ENCODE measurements at regions not wholly inside any gene's neighbourhood (a gene's known extent, or its start where the extent isn't known, plus 50 kb on each side); places are given as distances from the start of the nearest gene placed in this dataset.

GRCh38 chr6:23354004-23354403 is 772.0 kb upstream of the NRSN1 start:
- CTCF ChIA-PET (ENCODE audit: low intra/inter-chr PET ratio, low total read pairs), result no interaction called here
- Histone ChIP-seq H3K4me3 (replicated peaks in 1 of 3; ENCODE audit: insufficient read depth in 1 of 3, low read depth in 2 of 3, low read length in 3 of 3) (no peak overlapping the region), H3K79me2 (ENCODE audit: insufficient read depth, low read length) (no peaks in the 10 kb centered on the region), H3K9me3 (ENCODE audit: low read length) (peaks cover 70% of the 10 kb centered on the region), H3K27ac (ENCODE audit: extremely low read length, insufficient read depth, low read length) (no peak overlapping the region), H3K4me1 (ENCODE audit: insufficient read depth, low read length) (no peaks in the 10 kb centered on the region), H3K36me3 (replicated peaks in 1 of 2; ENCODE audit: control insufficient read depth in 1 of 2, insufficient read depth in 2 of 2, low read length in 2 of 2) (no peaks in the 10 kb centered on the region), H3K9ac (ENCODE audit: insufficient read depth, low read depth, low read length) (no peak overlapping the region), H3K27me3 (ENCODE audit: control insufficient read depth in 1 of 2, insufficient read depth in 2 of 2, low read length in 2 of 2) (no peaks in the 10 kb centered on the region), H3K4me2 (ENCODE audit: low read depth, low read length) (no peak overlapping the region), H4K20me1 (ENCODE audit: insufficient read depth, low read length) (no peaks in the 10 kb centered on the region), H2AFZ (ENCODE audit: low read length) (no peak overlapping the region)
- no TSS peak for BruUV-seq (replicated peaks)
- in situ Hi-C loops (cut with HindIII; ENCODE audit: extremely low pct_ligation_motif_present, low pct_unique_long_range_greater_than_20kb) (no loop called here), intact Hi-C loops (cut with micrococcal nuclease; ENCODE audit: unreplicated experiment) (no loop called here)
- no peak for ATAC-seq
- no peak for FAIRE-seq
- TF ChIP-seq ATF7 (IDR thresholded peaks at IDR 0.05) (no peak), ATF7 (CRISPR knock-in tag; IDR thresholded peaks at IDR 0.05) (no peak), MIER3 (CRISPR knock-in tag; IDR thresholded peaks at IDR 0.05; ENCODE audit: borderline replicate concordance) (no peak), ZBTB40 (IDR thresholded peaks at IDR 0.05) (no peak), ZBTB40 (CRISPR knock-in tag; IDR thresholded peaks at IDR 0.05) (no peak), MXD4 (CRISPR knock-in tag; IDR thresholded peaks at IDR 0.05) (no peak), SMAD3 (CRISPR knock-in tag; IDR thresholded peaks at IDR 0.05) (no peak), SALL2 (CRISPR knock-in tag; IDR thresholded peaks at IDR 0.05) (no peak), TBX3 (IDR thresholded peaks at IDR 0.05; ENCODE audit: borderline replicate concordance) (no peak), ZNF160 (CRISPR knock-in tag; IDR thresholded peaks at IDR 0.05) (no peak), SP4 (CRISPR knock-in tag; IDR thresholded peaks at IDR 0.05) (no peak), ZIK1 (CRISPR knock-in tag; IDR thresholded peaks at IDR 0.05; ENCODE audit: borderline replicate concordance, low read depth) (no peak), ZNF275 (CRISPR knock-in tag; IDR thresholded peaks at IDR 0.05; ENCODE audit: borderline replicate concordance) (no peak), ZNF761 (CRISPR knock-in tag; conservative IDR thresholded peaks at IDR 0.05) (no peak), ZBTB7B (CRISPR knock-in tag; IDR thresholded peaks at IDR 0.05) (no peak), ZNF205 (CRISPR knock-in tag; IDR thresholded peaks at IDR 0.05) (no peak)
- DNase-seq (ENCODE audit: low spot score), result no peak
- POLR2A ChIA-PET, result no interaction called here

Data from HepG2 (cell line).